Esophagus muscularis mucosa (tissue), 3 donors: ENCODE measurements at regions not wholly inside any gene's neighbourhood (a gene's known extent, or its start where the extent isn't known, plus 50 kb on each side); places are given as distances from the start of the nearest gene placed in this dataset.

Experiments
- EP300 ChIP-seq: sonication (generic); formaldehyde crosslinking; IDR thresholded peaks from one replicate; pipeline ENCODE4 v1.6.1; 2017; ENCODE audit warnings: antibody characterized with exemption
- TF ChIP-seq, protein P1 (sequence below), 3 experiments: fragments of 200-600 bp in 2 of 3; fragments of 450-650 bp in 1 of 3; sonication (generic) in 2 of 3; IDR thresholded peaks; one replicate each; pipeline ENCODE4 v1.5.1; 2017 to 2019; ENCODE audit warnings: antibody characterized with exemption in 3 of 3, mild to moderate bottlenecking in 2 of 3, moderate library complexity in 1 of 3

DNA sequence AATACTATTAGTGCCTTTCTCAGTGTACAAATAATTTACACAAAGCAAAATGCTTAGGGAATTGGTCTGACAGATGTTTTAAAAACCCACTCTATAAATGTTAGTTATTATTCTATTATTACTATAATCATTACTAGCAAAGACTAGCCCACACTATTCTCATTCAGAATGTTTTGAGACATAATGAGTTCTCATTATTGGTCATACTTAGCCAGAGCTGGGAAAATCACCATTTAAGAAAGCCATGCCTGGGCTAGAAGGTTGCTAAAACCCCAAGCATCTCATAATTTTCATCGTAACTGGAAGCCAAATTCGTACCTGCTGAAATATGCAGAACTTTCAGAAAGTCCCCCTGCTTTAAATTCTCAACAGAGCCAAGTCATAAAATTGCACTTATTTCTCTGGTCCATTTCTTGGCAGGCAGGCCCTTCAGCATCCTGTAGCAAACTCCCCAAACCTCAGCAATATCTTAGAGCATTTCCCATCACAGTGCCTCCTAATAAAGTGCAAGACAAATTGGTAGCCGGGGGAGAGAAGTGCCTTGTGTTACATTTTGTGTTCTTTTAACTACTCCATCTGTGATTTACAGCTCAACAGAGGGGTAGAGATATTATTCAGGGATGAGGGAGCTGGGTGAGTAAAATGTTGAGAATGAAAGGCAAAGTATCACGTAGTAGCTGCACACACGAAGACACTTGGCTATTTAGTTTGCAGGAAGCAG, 79.8 kb upstream of the ADAMTS18 start:
- TF ChIP-seq, protein P1, sequence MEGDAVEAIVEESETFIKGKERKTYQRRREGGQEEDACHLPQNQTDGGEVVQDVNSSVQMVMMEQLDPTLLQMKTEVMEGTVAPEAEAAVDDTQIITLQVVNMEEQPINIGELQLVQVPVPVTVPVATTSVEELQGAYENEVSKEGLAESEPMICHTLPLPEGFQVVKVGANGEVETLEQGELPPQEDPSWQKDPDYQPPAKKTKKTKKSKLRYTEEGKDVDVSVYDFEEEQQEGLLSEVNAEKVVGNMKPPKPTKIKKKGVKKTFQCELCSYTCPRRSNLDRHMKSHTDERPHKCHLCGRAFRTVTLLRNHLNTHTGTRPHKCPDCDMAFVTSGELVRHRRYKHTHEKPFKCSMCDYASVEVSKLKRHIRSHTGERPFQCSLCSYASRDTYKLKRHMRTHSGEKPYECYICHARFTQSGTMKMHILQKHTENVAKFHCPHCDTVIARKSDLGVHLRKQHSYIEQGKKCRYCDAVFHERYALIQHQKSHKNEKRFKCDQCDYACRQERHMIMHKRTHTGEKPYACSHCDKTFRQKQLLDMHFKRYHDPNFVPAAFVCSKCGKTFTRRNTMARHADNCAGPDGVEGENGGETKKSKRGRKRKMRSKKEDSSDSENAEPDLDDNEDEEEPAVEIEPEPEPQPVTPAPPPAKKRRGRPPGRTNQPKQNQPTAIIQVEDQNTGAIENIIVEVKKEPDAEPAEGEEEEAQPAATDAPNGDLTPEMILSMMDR (IDR thresholded peaks at IDR 0.05): no peak
- no peak for TF ChIP-seq EP300
